Fibroblast of villous mesenchyme (primary cell): ENCODE measurements at regions not wholly inside any gene's neighbourhood (a gene's known extent, or its start where the extent isn't known, plus 50 kb on each side); places are given as distances from the start of the nearest gene placed in this dataset.

ENCODE experiments used
- DNase-seq: peaks from one replicate; pipeline ENCODE4 v3.0.0-alpha.2; 2010; ENCODE audit warnings: low read depth
- H3K4me3 ChIP-seq: 2 replicates; pipeline ENCODE4 v1.5.1; 2011; ENCODE audit warnings: low read depth, mild to moderate bottlenecking, low read length
- TF ChIP-seq, protein P1 (sequence below): IDR thresholded peaks from 2 replicates; pipeline ENCODE4 v1.5.1; 2012; ENCODE audit warnings: low read depth, mild to moderate bottlenecking, low read length; ENCODE audit not compliant: insufficient read depth

DNA sequence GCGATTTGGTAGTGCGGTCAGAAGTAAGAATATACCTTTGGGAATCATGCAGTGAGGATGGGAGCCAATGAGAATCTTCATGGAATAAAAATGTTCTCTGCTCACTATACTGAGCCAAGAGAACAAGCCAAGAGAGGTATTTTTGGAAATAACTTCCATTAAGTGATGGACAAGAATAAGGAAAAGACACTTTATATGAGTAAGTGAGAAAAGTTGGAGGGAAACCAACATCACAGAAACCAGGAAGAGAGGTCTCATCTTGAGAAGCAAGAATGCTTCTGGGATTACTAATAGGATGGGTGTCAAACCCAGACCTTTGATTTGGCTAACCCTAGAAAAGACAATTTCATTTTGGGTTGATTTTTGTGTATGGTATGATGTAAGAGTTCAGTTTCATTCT lies 181.2 kb upstream of the JAG1 start:
- no peak overlapping the region for H3K4me3 ChIP-seq
- no peak for DNase-seq
- TF ChIP-seq, protein P1, sequence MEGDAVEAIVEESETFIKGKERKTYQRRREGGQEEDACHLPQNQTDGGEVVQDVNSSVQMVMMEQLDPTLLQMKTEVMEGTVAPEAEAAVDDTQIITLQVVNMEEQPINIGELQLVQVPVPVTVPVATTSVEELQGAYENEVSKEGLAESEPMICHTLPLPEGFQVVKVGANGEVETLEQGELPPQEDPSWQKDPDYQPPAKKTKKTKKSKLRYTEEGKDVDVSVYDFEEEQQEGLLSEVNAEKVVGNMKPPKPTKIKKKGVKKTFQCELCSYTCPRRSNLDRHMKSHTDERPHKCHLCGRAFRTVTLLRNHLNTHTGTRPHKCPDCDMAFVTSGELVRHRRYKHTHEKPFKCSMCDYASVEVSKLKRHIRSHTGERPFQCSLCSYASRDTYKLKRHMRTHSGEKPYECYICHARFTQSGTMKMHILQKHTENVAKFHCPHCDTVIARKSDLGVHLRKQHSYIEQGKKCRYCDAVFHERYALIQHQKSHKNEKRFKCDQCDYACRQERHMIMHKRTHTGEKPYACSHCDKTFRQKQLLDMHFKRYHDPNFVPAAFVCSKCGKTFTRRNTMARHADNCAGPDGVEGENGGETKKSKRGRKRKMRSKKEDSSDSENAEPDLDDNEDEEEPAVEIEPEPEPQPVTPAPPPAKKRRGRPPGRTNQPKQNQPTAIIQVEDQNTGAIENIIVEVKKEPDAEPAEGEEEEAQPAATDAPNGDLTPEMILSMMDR, result no peak

DNA sequence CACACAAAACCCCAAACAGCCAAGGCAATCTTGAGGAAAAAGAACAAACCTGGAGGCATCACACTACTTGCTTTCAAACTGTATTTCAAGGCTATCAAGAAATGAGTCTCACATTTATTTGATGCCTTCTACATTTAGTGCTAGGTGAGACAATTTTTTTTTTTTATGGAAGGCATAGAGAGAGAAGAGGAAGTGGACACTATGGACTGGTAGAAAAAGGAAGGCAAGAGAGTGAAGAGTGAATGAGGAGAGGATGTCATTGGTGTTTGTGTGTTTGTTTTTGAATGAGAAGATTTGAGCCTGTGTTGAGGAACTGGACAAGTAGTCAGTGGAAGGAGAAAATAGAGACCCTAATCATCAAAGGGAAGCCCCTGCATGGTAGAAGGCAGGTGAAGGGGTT lies 182.0 kb upstream of the JAG1 start:
- TF ChIP-seq, protein P1, result no peak
- DNase-seq, result no peak
- no peak overlapping the region for H3K4me3 ChIP-seq

DNA sequence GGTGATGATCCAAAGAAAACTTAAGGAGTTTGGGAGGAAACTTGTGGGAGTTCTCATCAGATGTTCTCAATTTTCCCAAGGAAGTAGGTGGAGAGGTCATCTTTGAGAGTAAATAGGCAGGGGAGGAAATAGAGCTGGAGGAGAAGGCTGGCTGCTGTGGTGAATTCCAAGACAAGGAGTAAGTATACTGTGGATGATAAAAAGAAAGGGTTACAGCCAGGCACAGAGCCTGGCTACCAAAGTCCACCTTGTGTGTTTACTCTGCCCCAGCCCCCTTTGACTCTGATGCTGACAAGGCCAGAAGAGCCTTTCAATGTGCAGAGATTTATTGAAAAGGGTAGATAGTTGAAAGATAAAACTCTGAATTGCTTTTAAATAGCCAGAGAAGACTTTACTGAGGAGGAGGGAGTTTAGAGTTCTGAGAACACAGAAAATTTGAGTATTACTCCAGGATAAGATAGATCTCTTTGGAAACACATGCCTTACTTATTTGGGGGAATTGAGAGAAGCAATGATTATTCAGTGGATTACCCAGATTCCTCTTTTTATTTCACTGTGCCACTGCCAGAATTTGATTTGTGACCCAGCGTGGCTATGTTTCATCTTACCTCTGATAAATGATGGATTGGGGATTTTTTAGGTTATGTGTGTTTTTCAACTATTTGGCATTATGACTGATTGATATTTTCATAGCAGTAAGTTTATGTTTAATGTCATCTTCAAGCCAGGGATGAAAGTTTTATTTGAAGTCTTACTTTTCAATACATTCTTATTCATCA lies 182.6 kb upstream of the JAG1 start:
- no peak overlapping the region for H3K4me3 ChIP-seq
- TF ChIP-seq, protein P1, result no peak
- DNase-seq, result no peak

DNA sequence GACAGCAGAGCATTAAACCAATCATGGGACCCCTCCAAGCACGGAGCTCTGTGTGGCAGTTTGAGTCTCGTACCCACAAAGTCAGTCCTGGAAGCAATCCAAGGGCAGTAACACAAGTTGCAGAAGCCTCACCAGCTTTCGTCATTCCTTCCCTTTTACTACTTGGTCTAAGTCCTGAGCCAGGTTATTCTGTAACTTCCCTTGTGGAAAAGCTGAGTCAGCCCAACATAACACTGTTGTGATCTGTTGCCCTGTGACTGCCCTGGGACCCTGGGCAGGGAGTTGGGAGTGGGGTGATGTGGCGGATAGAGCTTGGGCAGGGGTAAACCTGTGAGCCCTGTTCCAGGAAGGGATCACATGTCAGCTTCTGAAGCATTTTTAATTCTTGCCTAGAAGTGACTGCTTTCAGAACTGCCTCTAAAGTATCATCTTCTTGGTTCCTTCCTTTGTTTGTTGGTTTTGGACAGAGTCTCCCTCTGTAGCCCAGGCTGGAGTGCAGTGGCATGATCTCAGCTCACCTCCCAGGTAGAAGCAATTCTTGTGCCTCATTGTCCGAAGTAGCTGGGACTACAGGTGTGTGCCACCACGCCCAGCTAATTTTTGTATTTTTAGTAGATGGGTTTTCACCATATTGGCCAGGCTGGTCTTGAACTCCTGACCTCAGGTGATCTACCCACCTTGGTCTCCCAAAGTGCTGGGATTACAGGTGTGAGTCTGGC lies 183.7 kb upstream of the JAG1 start:
- TF ChIP-seq, protein P1, result no peak
- DNase-seq, result peak; percentile 81
- no peak overlapping the region for H3K4me3 ChIP-seq

DNA sequence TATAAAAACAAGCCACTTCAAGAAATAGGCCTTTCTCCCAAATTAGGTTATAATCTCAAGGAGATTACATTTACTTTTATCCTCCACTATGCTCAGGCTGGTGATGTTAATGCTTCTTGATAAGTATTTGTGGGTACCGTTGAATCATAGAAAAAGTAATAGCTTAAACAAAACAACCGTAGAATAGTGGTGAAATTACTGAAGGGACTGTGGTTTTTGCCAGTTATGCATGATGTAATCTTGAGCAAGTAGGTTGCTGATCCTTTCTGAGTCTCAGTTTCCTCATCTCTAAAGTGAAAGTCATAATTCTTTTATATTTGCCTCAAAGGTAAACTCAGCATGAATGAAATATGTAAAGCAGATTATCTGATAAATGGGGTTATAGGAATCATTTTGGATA lies 187.3 kb upstream of the JAG1 start:
- TF ChIP-seq, protein P1, result no peak
- H3K4me3 ChIP-seq, result no peak overlapping the region
- peak; percentile 62 for DNase-seq

DNA sequence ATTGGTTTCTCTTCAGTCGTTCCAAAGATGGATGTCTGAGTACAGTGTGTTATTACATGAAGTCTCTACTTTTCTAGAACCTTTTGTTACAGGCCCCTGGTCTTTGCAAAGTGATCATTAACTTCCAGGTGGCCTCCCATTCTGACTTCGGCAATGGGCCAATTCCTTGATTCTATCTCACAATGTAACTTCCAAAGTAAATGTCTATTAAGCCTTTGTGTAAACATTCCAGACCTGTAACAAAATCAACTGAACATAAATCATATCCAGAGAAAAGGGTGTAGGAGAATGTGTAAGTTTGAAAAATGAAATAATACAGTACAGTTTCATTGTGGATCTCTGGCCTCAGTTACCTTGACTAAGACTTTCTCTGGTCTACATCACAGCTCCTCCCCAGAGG lies 187.8 kb upstream of the JAG1 start:
- TF ChIP-seq, protein P1, result no peak
- DNase-seq, result no peak
- no peak overlapping the region for H3K4me3 ChIP-seq
